HG02763 (cell line): ENCODE measurements at regions not wholly inside any gene's neighbourhood (a gene's known extent, or its start where the extent isn't known, plus 50 kb on each side); places are given as distances from the start of the nearest gene placed in this dataset.

Source experiments
- ATAC-seq: cut with Tn5 transposase; IDR thresholded peaks from one replicate; pipeline ENCODE4 v1.9.1; 2021; ENCODE audit warnings: mild to moderate bottlenecking, moderate library complexity; ENCODE audit not compliant: unreplicated experiment

- no peak for ATAC-seq
These were observed 66.3 kb downstream of the MYCN start for GRCh38 chr2:16006537-16007166.

GRCh38 chr2:16005816-16006536 is 65.6 kb downstream of the MYCN start:
- no peak for ATAC-seq

- ATAC-seq, result no peak
These were observed 65.0 kb downstream of the MYCN start for GRCh38 chr2:16005389-16005788.

- no peak for ATAC-seq
These were observed 63.5 kb downstream of the MYCN start for GRCh38 chr2:16003809-16004208.

GRCh38 chr2:16003152-16003551 is 62.8 kb downstream of the MYCN start:
- no peak for ATAC-seq

GRCh38 chr2:16002575-16002974 is 62.2 kb downstream of the MYCN start:
- no peak for ATAC-seq

- ATAC-seq, result no peak
These were observed 61.8 kb downstream of the MYCN start for GRCh38 chr2:16002144-16002543.

- no peak for ATAC-seq
These were observed 60.3 kb downstream of the MYCN start for GRCh38 chr2:16000642-16001041.

- no peak for ATAC-seq
These were observed 59.5 kb downstream of the MYCN start for GRCh38 chr2:15999596-16000469.

- ATAC-seq, result no peak
These were observed 57.5 kb downstream of the MYCN start for GRCh38 chr2:15997728-15998280.

GRCh38 chr2:15996536-15997423 is 56.4 kb downstream of the MYCN start:
- no peak for ATAC-seq
